HEK293T (cell line): ENCODE measurements at regions not wholly inside any gene's neighbourhood (a gene's known extent, or its start where the extent isn't known, plus 50 kb on each side); places are given as distances from the start of the nearest gene placed in this dataset.

ENCODE experiments used
- CTCF ChIA-PET: fragments of 350-600 bp; formaldehyde crosslinking; extraction: SDS; loops from one replicate; lab custom pipeline; 2021; ENCODE audit warnings: antibody characterized with exemption, inconsistent platforms; lab: Yijun Ruan, JAX
- POLR2A ChIA-PET: fragments of 350-600 bp; formaldehyde crosslinking; extraction: SDS; loops from one replicate; lab custom pipeline; 2020; ENCODE audit warnings: antibody characterized with exemption, inconsistent platforms; lab: Yijun Ruan, JAX
- DNase-seq: peaks from one replicate; pipeline ENCODE4 v3.0.0; 2012; ENCODE audit warnings: mixed read lengths; ENCODE audit errors: extremely low spot score
- ARNT ChIP-seq: fragments of 450-650 bp; IDR thresholded peaks from 2 replicates; pipeline ENCODE4 v1.6.1; 2017; ENCODE audit warnings: mild to moderate bottlenecking
- BHLHE40 ChIP-seq: fragments of 450-650 bp; IDR thresholded peaks from 2 replicates; pipeline ENCODE4 v1.6.1; 2016; ENCODE audit warnings: mild to moderate bottlenecking, moderate library complexity, borderline replicate concordance
- CTBP1 ChIP-seq: fragments of 450-650 bp; IDR thresholded peaks from 2 replicates; pipeline ENCODE4 v1.6.1; 2016; ENCODE audit warnings: borderline replicate concordance
- ELF4 ChIP-seq: fragments of 450-650 bp; IDR thresholded peaks from 2 replicates; pipeline ENCODE4 v1.6.1; 2017; ENCODE audit warnings: antibody characterized with exemption
- FOXA1 ChIP-seq: fragments of 450-650 bp; IDR thresholded peaks from 2 replicates; pipeline ENCODE4 v1.6.1; 2016; ENCODE audit warnings: mild to moderate bottlenecking
- FOXK2 ChIP-seq: fragments of 450-650 bp; IDR thresholded peaks from 2 replicates; pipeline ENCODE4 v1.6.1; 2016; ENCODE audit warnings: mild to moderate bottlenecking
- FOXM1 ChIP-seq: fragments of 450-650 bp; IDR thresholded peaks from 2 replicates; pipeline ENCODE4 v1.6.1; 2017; ENCODE audit warnings: mild to moderate bottlenecking, borderline replicate concordance
- HDGF ChIP-seq: fragments of 450-650 bp; IDR thresholded peaks from 2 replicates; pipeline ENCODE4 v1.6.1; 2017; ENCODE audit warnings: antibody characterized with exemption, borderline replicate concordance
- L3MBTL2 ChIP-seq: fragments of 450-650 bp; conservative IDR thresholded peaks from 2 replicates; pipeline ENCODE4 v1.6.1; 2016; ENCODE audit warnings: mild to moderate bottlenecking
- LEF1 ChIP-seq: fragments of 450-650 bp; IDR thresholded peaks from 2 replicates; pipeline ENCODE4 v1.6.1; 2017; ENCODE audit warnings: mild to moderate bottlenecking, borderline replicate concordance
- NFRKB ChIP-seq: fragments of 450-650 bp; IDR thresholded peaks from 2 replicates; pipeline ENCODE4 v1.6.1; 2016; ENCODE audit warnings: mild to moderate bottlenecking, moderate library complexity
- PKNOX1 ChIP-seq: fragments of 450-650 bp; IDR thresholded peaks from 2 replicates; pipeline ENCODE4 v1.6.1; 2016
- SP1 ChIP-seq: fragments of 450-650 bp; IDR thresholded peaks from 2 replicates; pipeline ENCODE4 v1.6.1; 2017
- SUZ12 ChIP-seq: fragments of 450-650 bp; IDR thresholded peaks from 2 replicates; pipeline ENCODE4 v1.6.1; 2016; ENCODE audit warnings: mild to moderate bottlenecking
- TARDBP ChIP-seq: fragments of 450-650 bp; IDR thresholded peaks from 2 replicates; pipeline ENCODE4 v1.6.1; 2016
- ZNF384 ChIP-seq: fragments of 450-650 bp; IDR thresholded peaks from 2 replicates; pipeline ENCODE4 v1.6.1; 2016

GRCh38 chr6:133621751-133622150, 267.2 kb upstream of the TCF21 start:
- no peak for DNase-seq
- no peak for TF ChIP-seq FOXA1
- TF ChIP-seq SUZ12, result no peak
- no peak for TF ChIP-seq FOXK2
- no peak for TF ChIP-seq TARDBP
- no peak for TF ChIP-seq NFRKB
- no peak for TF ChIP-seq ARNT
- no peak for TF ChIP-seq LEF1
- TF ChIP-seq ELF4, result no peak
- TF ChIP-seq FOXM1, result no peak
- TF ChIP-seq BHLHE40, result no peak
- no peak for TF ChIP-seq HDGF
- TF ChIP-seq SP1, result no peak
- TF ChIP-seq ZNF384, result no peak
- no peak for TF ChIP-seq L3MBTL2
- TF ChIP-seq PKNOX1, result no peak
- ChIA-PET POLR2A (no interaction called here), CTCF (no interaction called here)

- ChIA-PET POLR2A (no interaction called here), CTCF (interaction anchor here (0.6 kb wide), 1 partner anchor 689 kb away, joined by 3 read pairs; no protein-coding TSS in a partner anchor)
- no peak for DNase-seq
- TF ChIP-seq FOXK2, result no peak
- no peak for TF ChIP-seq CTBP1
- TF ChIP-seq FOXM1, result no peak
These were observed 265.8 kb upstream of the TCF21 start for GRCh38 chr6:133623065-133623464.

- no peak for TF ChIP-seq NFRKB
- TF ChIP-seq ZNF384, result no peak
- no peak for TF ChIP-seq PKNOX1
- no peak for TF ChIP-seq ELF4
- TF ChIP-seq FOXK2, result no peak
- TF ChIP-seq L3MBTL2, result no peak
- ChIA-PET POLR2A (no interaction called here), CTCF (no interaction called here)
- DNase-seq, result no peak
These were observed 265.3 kb upstream of the TCF21 start for GRCh38 chr6:133623621-133624020.

- no peak for DNase-seq
- no peak for TF ChIP-seq SUZ12
- no peak for TF ChIP-seq FOXM1
- TF ChIP-seq BHLHE40, result no peak
- no peak for TF ChIP-seq TARDBP
- TF ChIP-seq PKNOX1, result no peak
- no peak for TF ChIP-seq FOXA1
- no peak for TF ChIP-seq NFRKB
- no peak for TF ChIP-seq ARNT
- TF ChIP-seq FOXK2, result no peak
- no peak for TF ChIP-seq LEF1
- TF ChIP-seq ZNF384, result no peak
- TF ChIP-seq HDGF, result no peak
- no peak for TF ChIP-seq CTBP1
- TF ChIP-seq L3MBTL2, result no peak
- TF ChIP-seq SP1, result no peak
- no peak for TF ChIP-seq ELF4
- ChIA-PET POLR2A (no interaction called here), CTCF (interaction anchor here (0.5 kb wide), 1 partner anchor 191 kb away, joined by 3 read pairs; no protein-coding TSS in a partner anchor)
These were observed 262.7 kb upstream of the TCF21 start for GRCh38 chr6:133626096-133626666.

GRCh38 chr6:133629970-133630369, 258.9 kb upstream of the TCF21 start:
- no peak for TF ChIP-seq L3MBTL2
- TF ChIP-seq FOXM1, result no peak
- no peak for TF ChIP-seq ELF4
- TF ChIP-seq PKNOX1, result no peak
- no peak for TF ChIP-seq NFRKB
- TF ChIP-seq FOXK2, result no peak
- no peak for TF ChIP-seq ZNF384
- TF ChIP-seq BHLHE40, result no peak
- no peak for TF ChIP-seq CTBP1
- DNase-seq, result no peak
- ChIA-PET CTCF (no interaction called here), POLR2A (no interaction called here)

GRCh38 chr6:133630651-133631050, 258.3 kb upstream of the TCF21 start:
- TF ChIP-seq FOXM1, result no peak
- no peak for TF ChIP-seq BHLHE40
- no peak for TF ChIP-seq SP1
- TF ChIP-seq HDGF, result no peak
- CTCF ChIA-PET, result no interaction called here
- POLR2A ChIA-PET, result no interaction called here
- no peak for DNase-seq
